Loucy (cell line): ENCODE measurements at regions not wholly inside any gene's neighbourhood (a gene's known extent, or its start where the extent isn't known, plus 50 kb on each side); places are given as distances from the start of the nearest gene placed in this dataset.

ENCODE experiments used
- H2AFZ ChIP-seq: fragments of 200-600 bp; sonication (generic); 2 replicates; pipeline ENCODE4 v1.6.0; 2016; ENCODE audit warnings: antibody characterized with exemption, mild to moderate bottlenecking, low read length, moderate library complexity
- H3F3A ChIP-seq: fragments of 200-600 bp; 2 replicates; pipeline ENCODE4 v1.6.0; 2016; ENCODE audit warnings: antibody characterized with exemption, low read depth, mild to moderate bottlenecking
- H3K27me3 ChIP-seq: fragments of 200-600 bp; sonication (generic); 2 replicates; pipeline ENCODE4 v1.6.1; 2014; ENCODE audit warnings: low read length, mild to moderate bottlenecking; ENCODE audit not compliant: insufficient read depth, poor library complexity, severe bottlenecking
- H3K36me3 ChIP-seq: fragments of 200-600 bp; sonication (generic); 2 replicates; pipeline ENCODE4 v1.6.1; 2016; ENCODE audit warnings: low read length; ENCODE audit not compliant: insufficient read depth
- H3K4me1 ChIP-seq: fragments of 200-600 bp; sonication (generic); 2 replicates; pipeline ENCODE4 v1.5.1; 2014; ENCODE audit warnings: low read length, mild to moderate bottlenecking; ENCODE audit not compliant: insufficient read depth, poor library complexity, severe bottlenecking
- H3K4me2 ChIP-seq: fragments of 200-600 bp; sonication (generic); 2 replicates; pipeline ENCODE4 v1.6.0; 2014; ENCODE audit warnings: antibody characterized with exemption, low read length, low read depth, mild to moderate bottlenecking; ENCODE audit not compliant: poor library complexity, severe bottlenecking
- H3K4me3 ChIP-seq: fragments of 200-600 bp; sonication (generic); 2 replicates; pipeline ENCODE4 v1.5.1; 2014; ENCODE audit warnings: low read length, mild to moderate bottlenecking, mixed read lengths; ENCODE audit not compliant: poor library complexity, severe bottlenecking
- H3K79me2 ChIP-seq: fragments of 200-600 bp; sonication (generic); 2 replicates; pipeline ENCODE4 v1.6.1; 2014; ENCODE audit warnings: low read length; ENCODE audit not compliant: insufficient read depth
- H3K9ac ChIP-seq: fragments of 200-600 bp; sonication (generic); 2 replicates; pipeline ENCODE4 v1.6.0; 2014; ENCODE audit warnings: mild to moderate bottlenecking, low read depth, low read length, moderate library complexity; ENCODE audit not compliant: poor library complexity, severe bottlenecking
- H3K9me2 ChIP-seq: fragments of 200-600 bp; sonication (generic); replicated peaks from 2 replicates; pipeline ENCODE4 v1.6.1; 2016; ENCODE audit warnings: low read depth, low read length, mixed read lengths
- H3K9me3 ChIP-seq: fragments of 200-600 bp; sonication (generic); 2 replicates; pipeline ENCODE4 v1.6.1; 2014; ENCODE audit warnings: mild to moderate bottlenecking, antibody characterized with exemption, low read length, low read depth; ENCODE audit not compliant: insufficient read depth
- H4K20me1 ChIP-seq: fragments of 200-600 bp; sonication (generic); 2 replicates; pipeline ENCODE4 v1.6.0; 2014; ENCODE audit warnings: antibody characterized with exemption, low read length, mild to moderate bottlenecking; ENCODE audit not compliant: insufficient read depth, poor library complexity, severe bottlenecking
- EZH2phosphoT487 ChIP-seq: fragments of 200-600 bp; IDR thresholded peaks from 2 replicates; pipeline ENCODE4 v1.6.1; 2018; ENCODE audit warnings: antibody characterized with exemption, mild to moderate bottlenecking, moderate library complexity, borderline replicate concordance
- TF ChIP-seq, protein P1 (sequence below): fragments of 200-600 bp; sonication (generic); conservative IDR thresholded peaks from 2 replicates; pipeline ENCODE4 v1.5.1; 2014; ENCODE audit warnings: mild to moderate bottlenecking, antibody characterized with exemption, low read length

DNA sequence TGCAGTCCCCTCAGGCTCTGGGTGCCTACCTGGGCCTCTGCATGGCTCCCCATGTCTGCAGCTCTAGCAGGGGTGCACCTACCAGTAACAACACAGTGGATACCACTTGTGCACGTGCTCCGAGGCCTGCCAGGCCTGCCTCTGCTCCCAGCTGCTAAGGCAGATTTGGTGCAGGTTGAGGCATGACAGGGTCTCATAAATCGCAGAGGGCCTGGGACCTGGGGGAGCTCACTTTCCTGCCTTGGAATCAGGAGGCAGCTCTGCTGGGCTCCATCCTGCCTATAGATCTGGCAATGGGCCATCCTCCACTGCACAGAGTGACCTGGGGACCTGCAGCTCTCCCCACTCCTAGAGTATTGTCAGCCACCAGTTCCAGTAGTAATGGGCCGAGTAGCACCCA is 121.9 kb upstream of the CXCL14 start:
- Histone ChIP-seq H3K9ac (no peak overlapping the region), H3K27me3 (no peaks in the 10 kb centered on the region)
- no peak for TF ChIP-seq EZH2phosphoT487
- TF ChIP-seq, protein P1, sequence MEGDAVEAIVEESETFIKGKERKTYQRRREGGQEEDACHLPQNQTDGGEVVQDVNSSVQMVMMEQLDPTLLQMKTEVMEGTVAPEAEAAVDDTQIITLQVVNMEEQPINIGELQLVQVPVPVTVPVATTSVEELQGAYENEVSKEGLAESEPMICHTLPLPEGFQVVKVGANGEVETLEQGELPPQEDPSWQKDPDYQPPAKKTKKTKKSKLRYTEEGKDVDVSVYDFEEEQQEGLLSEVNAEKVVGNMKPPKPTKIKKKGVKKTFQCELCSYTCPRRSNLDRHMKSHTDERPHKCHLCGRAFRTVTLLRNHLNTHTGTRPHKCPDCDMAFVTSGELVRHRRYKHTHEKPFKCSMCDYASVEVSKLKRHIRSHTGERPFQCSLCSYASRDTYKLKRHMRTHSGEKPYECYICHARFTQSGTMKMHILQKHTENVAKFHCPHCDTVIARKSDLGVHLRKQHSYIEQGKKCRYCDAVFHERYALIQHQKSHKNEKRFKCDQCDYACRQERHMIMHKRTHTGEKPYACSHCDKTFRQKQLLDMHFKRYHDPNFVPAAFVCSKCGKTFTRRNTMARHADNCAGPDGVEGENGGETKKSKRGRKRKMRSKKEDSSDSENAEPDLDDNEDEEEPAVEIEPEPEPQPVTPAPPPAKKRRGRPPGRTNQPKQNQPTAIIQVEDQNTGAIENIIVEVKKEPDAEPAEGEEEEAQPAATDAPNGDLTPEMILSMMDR = no peak

GRCh38 chr5:135697959-135698345 is 119.2 kb upstream of the CXCL14 start:
- Histone ChIP-seq H3F3A (no peaks in the 10 kb centered on the region), H3K9me2 (no peaks in the 10 kb centered on the region), H3K4me3 (no peak overlapping the region), H3K36me3 (no peaks in the 10 kb centered on the region), H3K79me2 (no peaks in the 10 kb centered on the region), H2AFZ (no peak overlapping the region), H3K27me3 (no peaks in the 10 kb centered on the region), H3K4me2 (no peak overlapping the region), H4K20me1 (no peaks in the 10 kb centered on the region), H3K9ac (no peak overlapping the region), H3K9me3 (no peaks in the 10 kb centered on the region), H3K4me1 (no peaks in the 10 kb centered on the region)
- TF ChIP-seq, protein P1 = no peak
- no peak for TF ChIP-seq EZH2phosphoT487

More for the DNA sequence above, 121.9 kb upstream of the CXCL14 start:
- H3K79me2 ChIP-seq = no peaks in the 10 kb centered on the region
- no peaks in the 10 kb centered on the region for H3K9me2 ChIP-seq
- no peak overlapping the region for H3K4me3 ChIP-seq
- no peaks in the 10 kb centered on the region for H4K20me1 ChIP-seq
- no peak overlapping the region for H2AFZ ChIP-seq
- H3K9me3 ChIP-seq = no peaks in the 10 kb centered on the region
- no peaks in the 10 kb centered on the region for H3K4me1 ChIP-seq
- H3F3A ChIP-seq = no peaks in the 10 kb centered on the region
- H3K36me3 ChIP-seq = no peaks in the 10 kb centered on the region
- no peak overlapping the region for H3K4me2 ChIP-seq

GRCh38 chr5:135697251-135697958 is 118.6 kb upstream of the CXCL14 start:
- H3K4me1 ChIP-seq = no peaks in the 10 kb centered on the region
- H3K27me3 ChIP-seq = no peaks in the 10 kb centered on the region
- H2AFZ ChIP-seq = no peak overlapping the region
- no peak overlapping the region for H3K4me2 ChIP-seq
- H3K9me3 ChIP-seq = no peaks in the 10 kb centered on the region
- H3K4me3 ChIP-seq = no peak overlapping the region
- TF ChIP-seq, protein P1 = no peak
- TF ChIP-seq EZH2phosphoT487 = no peak
- H4K20me1 ChIP-seq = no peaks in the 10 kb centered on the region
- H3K9me2 ChIP-seq = no peaks in the 10 kb centered on the region
- no peaks in the 10 kb centered on the region for H3K36me3 ChIP-seq
- no peak overlapping the region for H3K9ac ChIP-seq
- no peaks in the 10 kb centered on the region for H3K79me2 ChIP-seq
- H3F3A ChIP-seq = no peaks in the 10 kb centered on the region
